ENCODE measurements at regions not wholly inside any gene's neighbourhood (a gene's known extent, or its start where the extent isn't known, plus 50 kb on each side); places are given as distances from the start of the nearest gene placed in this dataset.

GRCh38 chr10:130571674-130572073, 435.5 kb downstream of the GLRX3 start:
- no peak for DNase-seq

DNA sequence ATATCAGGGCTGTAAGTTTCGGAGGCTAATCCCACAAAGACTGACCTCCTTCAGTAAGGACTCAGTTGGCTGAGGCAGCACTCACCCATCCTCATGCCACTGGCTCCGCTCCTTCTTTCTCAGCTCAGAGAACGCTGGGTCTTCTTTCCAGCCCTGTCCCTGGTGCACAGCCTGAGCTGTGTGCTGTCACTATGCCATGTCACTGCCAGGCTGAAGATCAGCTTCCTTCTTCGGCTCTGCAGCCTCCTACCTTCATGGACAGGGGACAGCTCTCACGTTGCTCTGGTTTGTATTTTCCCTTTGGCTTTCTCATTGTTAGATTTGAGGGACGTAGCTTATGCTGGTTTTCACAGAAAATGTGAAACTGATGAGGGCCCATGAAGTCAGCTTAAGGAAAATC, 437.3 kb downstream of the GLRX3 start:
- DNase-seq: no peak

DNA sequence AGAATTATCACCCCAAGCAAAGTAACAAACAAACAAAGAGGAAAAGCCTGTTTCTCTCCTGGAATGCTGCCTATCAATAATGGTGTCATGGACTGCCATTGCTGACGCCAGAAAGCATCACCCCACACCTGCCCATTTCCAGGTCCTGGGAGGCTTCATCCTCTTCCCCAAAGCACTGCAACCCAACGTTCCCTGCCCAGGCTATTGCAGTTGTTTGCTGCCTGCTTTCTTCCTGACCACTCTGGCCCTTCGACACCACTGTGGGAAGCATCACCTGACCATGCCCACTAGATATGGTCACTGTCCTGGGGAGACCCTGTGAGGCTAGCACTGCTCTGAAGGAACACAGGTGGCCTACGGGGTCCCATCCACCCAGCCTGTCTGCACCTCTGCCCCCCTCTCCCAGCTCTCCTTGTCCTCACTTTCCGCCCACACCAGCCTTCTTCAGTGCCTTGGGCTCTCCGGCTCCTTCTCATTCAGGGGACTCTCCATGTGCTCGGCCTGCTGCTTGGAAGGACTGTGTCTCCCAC, 439.6 kb downstream of the GLRX3 start:
- no peak for DNase-seq

- DNase-seq: no peak
These were observed 440.2 kb downstream of the GLRX3 start for GRCh38 chr10:130576427-130576826.

DNA sequence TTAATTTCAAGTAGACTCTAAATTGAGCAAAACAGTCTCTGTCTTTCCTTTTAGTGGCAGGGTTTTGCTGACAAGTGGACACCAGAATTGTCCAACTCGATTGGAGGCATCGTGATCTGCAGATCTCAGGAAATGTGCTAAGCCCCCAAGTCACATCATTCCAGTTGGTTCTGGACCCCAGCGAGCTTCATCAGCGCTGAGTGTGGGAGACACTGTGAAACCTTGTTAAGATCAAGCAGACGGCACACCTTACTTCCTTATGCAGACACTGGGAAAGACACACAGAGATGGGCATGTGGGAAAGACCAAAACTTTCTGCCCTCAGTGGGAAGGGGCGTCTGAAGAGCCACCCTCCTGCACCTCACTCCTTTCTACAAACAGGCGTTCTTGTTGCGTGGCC, 440.8 kb downstream of the GLRX3 start:
- DNase-seq: no peak

- DNase-seq: no peak
These were observed 442.5 kb downstream of the GLRX3 start for GRCh38 chr10:130578532-130579289.

DNA sequence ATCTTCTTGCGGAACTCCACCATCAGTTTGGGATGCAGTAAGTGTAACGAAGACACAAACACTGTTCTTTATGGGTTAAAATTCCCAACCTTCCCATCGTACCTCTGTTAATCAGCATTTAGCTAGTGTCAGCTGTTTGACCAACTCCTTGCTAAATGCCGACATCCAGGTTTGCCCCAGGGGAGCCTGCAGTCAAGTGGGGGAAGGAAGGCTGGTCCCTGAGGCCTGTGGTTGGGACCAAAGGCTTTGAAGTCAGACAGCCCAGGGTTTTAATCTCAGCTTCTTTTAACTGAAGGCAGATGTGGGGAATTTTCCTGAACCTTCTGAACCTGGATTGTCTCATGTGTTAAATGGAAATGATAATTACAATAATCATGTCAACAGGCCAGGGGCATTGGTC, 443.7 kb downstream of the GLRX3 start:
- DNase-seq: no peak

DNA sequence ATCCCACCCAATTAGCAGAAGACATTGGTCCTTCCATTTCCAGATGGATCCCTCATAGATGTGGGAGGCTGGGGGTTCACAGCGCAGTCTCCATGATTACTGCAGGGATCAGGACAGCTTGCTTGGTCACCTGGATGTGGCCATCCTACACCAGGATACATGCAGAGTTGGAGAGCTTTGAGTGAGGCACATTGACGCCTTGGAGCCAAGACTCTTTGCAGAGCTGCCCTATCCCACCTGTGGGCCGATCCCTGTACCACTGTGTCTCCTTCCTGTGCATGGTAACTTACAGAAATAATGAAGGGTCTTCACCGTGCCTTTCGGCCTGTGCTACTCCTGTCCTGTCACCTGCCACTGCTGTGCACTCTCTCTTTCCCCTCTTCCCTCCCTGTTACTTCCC, 444.8 kb downstream of the GLRX3 start:
- DNase-seq: no peak

- no peak for DNase-seq
These were observed 451.5 kb downstream of the GLRX3 start for GRCh38 chr10:130587718-130588117.

DNA sequence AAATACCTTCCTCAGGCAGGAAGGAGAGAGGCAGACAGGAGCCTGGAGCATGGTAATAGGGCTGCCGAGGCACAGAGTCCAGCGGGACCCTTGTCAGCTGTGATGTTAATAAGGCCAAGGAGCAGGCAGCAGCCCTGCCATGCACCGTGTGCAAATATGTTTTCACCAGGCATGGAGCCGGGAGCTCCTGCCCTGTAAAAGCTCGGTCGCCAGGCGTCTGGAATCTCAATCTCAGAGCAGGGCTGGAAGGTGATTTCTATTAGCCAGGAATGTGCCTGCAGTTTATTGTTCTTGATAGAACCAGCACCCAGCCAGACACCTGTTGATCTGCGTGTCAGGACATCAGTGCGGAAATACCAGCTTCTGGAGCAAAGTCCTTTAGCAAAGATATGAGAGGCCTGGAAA, 469.8 kb downstream of the GLRX3 start:
- no peak for DNase-seq

DNA sequence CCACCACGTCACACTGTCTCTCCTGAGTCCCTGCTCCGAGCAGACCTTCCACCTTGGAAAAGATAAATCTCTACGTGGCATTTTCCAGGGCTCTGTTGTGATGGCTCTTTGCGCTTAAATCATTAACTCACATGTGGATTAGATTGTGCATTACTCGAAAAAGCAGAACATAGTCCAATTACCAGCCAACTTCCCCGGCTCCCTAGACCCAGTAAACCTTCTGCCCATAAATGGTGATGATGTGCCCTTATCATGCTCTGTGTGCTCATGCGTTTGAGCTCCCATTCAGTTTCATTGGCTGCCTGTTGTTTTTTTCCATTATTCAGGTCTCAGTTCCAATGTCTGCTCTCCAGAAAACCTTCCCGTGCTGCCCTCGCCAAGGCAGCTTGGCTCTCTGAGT, 471.2 kb downstream of the GLRX3 start:
- DNase-seq: no peak

DNA sequence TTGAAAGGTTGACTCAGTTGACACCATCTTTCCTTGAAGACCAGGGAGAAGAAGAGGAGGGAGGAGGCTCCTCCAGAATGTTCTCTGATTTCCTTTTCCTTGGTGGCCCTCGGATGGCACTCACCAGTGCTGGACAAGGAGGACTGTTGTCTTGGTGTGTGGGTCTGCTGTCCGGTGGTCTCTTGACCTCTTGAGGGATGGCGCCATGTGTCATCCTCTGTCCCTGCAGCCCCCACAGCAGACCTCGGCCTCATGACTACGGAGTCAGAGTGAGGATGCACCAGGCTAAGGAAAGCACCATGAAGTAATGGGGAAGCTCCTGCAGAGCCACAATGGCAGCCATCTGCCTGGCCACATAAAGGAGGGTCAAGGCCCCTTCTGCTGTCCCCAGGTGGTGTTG, 475.0 kb downstream of the GLRX3 start:
- no peak for DNase-seq

- DNase-seq: no peak
These were observed 479.3 kb downstream of the GLRX3 start for GRCh38 chr10:130615457-130615856.

DNA sequence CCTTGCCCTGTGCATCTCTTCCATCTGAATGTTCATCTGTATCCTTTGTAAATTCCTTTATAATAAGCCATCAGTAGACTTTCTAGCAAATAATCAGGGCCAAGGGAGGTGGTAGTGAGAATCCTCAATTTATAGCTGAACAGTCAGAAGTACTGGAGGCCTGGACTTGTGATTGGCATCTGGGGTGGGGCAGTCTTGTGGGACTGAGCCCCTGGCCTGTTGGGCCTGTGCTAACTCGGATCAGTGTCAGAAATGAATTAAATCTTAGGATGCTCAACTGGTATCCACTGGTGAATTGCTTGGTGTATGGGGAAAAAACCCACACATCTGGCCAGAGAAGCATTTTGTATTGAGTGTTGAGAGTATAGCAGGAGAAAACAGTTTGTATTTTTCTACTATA, 481.8 kb downstream of the GLRX3 start:
- no peak for DNase-seq

DNA sequence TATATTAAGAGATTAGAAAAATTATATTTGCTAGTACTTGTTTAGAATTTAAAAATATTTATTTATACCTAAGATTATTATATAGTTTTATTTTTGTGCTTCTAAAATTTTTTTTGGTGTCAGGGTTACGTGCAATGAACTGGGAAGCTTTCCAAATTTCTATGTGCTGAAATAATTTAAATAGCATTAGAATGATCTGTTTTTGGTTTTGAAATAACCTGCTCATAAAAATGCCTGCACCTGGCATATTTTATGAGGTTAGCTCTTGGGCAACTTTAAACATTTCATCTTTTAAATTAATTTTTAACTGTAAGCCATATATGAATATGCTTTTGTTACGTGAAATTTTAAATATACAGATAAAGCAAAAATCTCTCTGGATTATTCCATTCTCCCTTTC, 482.5 kb downstream of the GLRX3 start:
- DNase-seq: no peak

GRCh38 chr10:130621231-130621775, 485.1 kb downstream of the GLRX3 start:
- DNase-seq: no peak

DNA sequence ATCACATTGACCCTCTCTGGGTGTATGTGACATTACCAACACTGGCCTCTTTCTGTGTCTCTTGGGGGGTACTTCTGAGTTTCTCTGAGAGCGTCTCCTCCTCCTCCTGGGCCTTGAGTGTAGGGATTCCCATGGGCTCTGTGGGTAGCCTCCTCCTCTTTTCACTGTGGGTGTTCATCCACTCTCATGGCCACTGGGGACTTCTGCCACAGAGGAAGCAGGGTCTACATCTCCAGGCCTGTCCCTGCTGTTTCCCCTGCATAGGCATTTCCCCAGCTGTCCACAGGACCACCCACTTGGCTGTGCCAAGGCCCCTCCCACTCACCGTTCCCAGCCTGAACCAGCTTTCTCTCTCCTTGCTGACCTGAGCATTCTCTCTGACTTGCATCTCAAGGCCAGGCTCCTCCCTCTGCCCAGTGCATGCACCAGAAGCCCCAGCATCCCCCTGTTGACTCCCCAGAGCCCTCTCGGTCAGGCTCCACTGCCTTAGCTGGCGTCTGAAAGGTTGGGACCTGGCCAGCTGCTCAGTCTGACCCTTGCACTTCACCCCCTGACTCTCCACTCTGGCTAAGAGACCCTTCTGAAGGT, 487.6 kb downstream of the GLRX3 start:
- no peak for DNase-seq

GRCh38 chr10:130627346-130628045, 491.3 kb downstream of the GLRX3 start:
- DNase-seq: no peak

- no peak for DNase-seq
These were observed 493.9 kb downstream of the GLRX3 start for GRCh38 chr10:130630135-130630534.

- no peak for DNase-seq
These were observed 495.2 kb downstream of the GLRX3 start for GRCh38 chr10:130631142-130632096.

GRCh38 chr10:130634816-130635215, 498.6 kb downstream of the GLRX3 start:
- no peak for DNase-seq

GRCh38 chr10:130635528-130635927, 499.3 kb downstream of the GLRX3 start:
- no peak for DNase-seq

Measured in activated CD8-positive, alpha-beta memory T cell treated with anti-CD3 and anti-CD28 coated beads, Interleukin-2, amount 50 U/mL, for 4 hours (primary cell).